Lower lobe of right lung (tissue), 2 donors: ENCODE measurements at regions not wholly inside any gene's neighbourhood (a gene's known extent, or its start where the extent isn't known, plus 50 kb on each side); places are given as distances from the start of the nearest gene placed in this dataset.
A peak's percentile ranks its signal among the peaks of the same experiment; 100 is the strongest.

Source experiments
- ATAC-seq, 2 donors: fragments of 200-7000 bp; cut with Tn5 transposase; one replicate each; pipeline ENCODE4 v1.9.1; 2020 to 2022; ENCODE audit warnings: mild to moderate bottlenecking in 2 of 2, moderate library complexity in 2 of 2
- DNase-seq: peaks from one replicate; pipeline ENCODE4 v3.0.0-alpha.2; 2020
- H3K27ac ChIP-seq: fragments of 200-600 bp; one replicate; pipeline ENCODE4 v1.8.0; 2022
- H3K27me3 ChIP-seq: fragments of 200-600 bp; one replicate; pipeline ENCODE4 v1.8.0; 2022; ENCODE audit warnings: low read depth
- H3K36me3 ChIP-seq: fragments of 200-600 bp; one replicate; pipeline ENCODE4 v1.8.0; 2022; ENCODE audit warnings: mild to moderate bottlenecking
- H3K4me1 ChIP-seq: fragments of 200-600 bp; one replicate; pipeline ENCODE4 v1.8.0; 2022
- H3K4me3 ChIP-seq: fragments of 200-600 bp; one replicate; pipeline ENCODE4 v1.8.0; 2022; ENCODE audit warnings: mild to moderate bottlenecking
- H3K9me3 ChIP-seq: fragments of 200-600 bp; one replicate; pipeline ENCODE4 v1.8.0; 2022
- CTCF ChIP-seq: fragments of 200-600 bp; IDR thresholded peaks from one replicate; pipeline ENCODE4 v1.8.0; 2022; ENCODE audit warnings: antibody characterized with exemption, mild to moderate bottlenecking
- intact Hi-C: fragments of 100-400 bp; cut with DNase I; formaldehyde crosslinking; loops from one replicate; pipeline ENCODE4 v1.11.0; 2022
- donor health status: DM: no; HTN: yes; CAD: no; lungs with severe emphysema.

- TF ChIP-seq CTCF, result no peak
- intact Hi-C loops, result no loop called here
- ATAC-seq, result no peak
Measured at GRCh38 chr1:223029985-223030769, 112.9 kb downstream of the TLR5 start.

GRCh38 chr1:223030871-223031400, 112.1 kb downstream of the TLR5 start:
- no peaks in the 10 kb centered on the region for H3K36me3 ChIP-seq
- no peaks in the 10 kb centered on the region for H3K27me3 ChIP-seq
- no peaks in the 10 kb centered on the region for H3K4me1 ChIP-seq
- no peak overlapping the region for H3K27ac ChIP-seq
- H3K9me3 ChIP-seq, result no peaks in the 10 kb centered on the region
- intact Hi-C loops, result no loop called here
- DNase-seq (no peak), ATAC-seq (no peak)
- no peak for TF ChIP-seq CTCF
- no peak overlapping the region for H3K4me3 ChIP-seq

More at GRCh38 chr1:223029985-223030769, 112.9 kb downstream of the TLR5 start:
- no peaks in the 10 kb centered on the region for H3K9me3 ChIP-seq
- H3K36me3 ChIP-seq, result no peaks in the 10 kb centered on the region
- H3K4me1 ChIP-seq, result no peaks in the 10 kb centered on the region
- no peak overlapping the region for H3K4me3 ChIP-seq
- DNase-seq, result no peak
- no peaks in the 10 kb centered on the region for H3K27me3 ChIP-seq
- H3K27ac ChIP-seq, result no peak overlapping the region

GRCh38 chr1:223031733-223032601, 111.1 kb downstream of the TLR5 start:
- Histone ChIP-seq H3K27me3 (no peaks in the 10 kb centered on the region), H3K4me1 (no peaks in the 10 kb centered on the region), H3K9me3 (no peaks in the 10 kb centered on the region), H3K4me3 (no peak overlapping the region), H3K36me3 (no peaks in the 10 kb centered on the region), H3K27ac (no peak overlapping the region)
- DNase-seq, result no peak
- ATAC-seq, result peak; percentile 12 to 35
- TF ChIP-seq CTCF, result no peak
- intact Hi-C loops, result no loop called here

GRCh38 chr1:223033658-223034057, 109.4 kb downstream of the TLR5 start:
- Histone ChIP-seq H3K4me3 (no peak overlapping the region), H3K36me3 (no peaks in the 10 kb centered on the region), H3K27me3 (no peaks in the 10 kb centered on the region), H3K4me1 (no peaks in the 10 kb centered on the region), H3K9me3 (no peaks in the 10 kb centered on the region), H3K27ac (no peak overlapping the region)
- TF ChIP-seq CTCF, result no peak
- intact Hi-C loops, result no loop called here
- no peak for DNase-seq
- ATAC-seq, result no peak

- H3K9me3 ChIP-seq, result no peaks in the 10 kb centered on the region
- no peak overlapping the region for H3K4me3 ChIP-seq
- intact Hi-C loops, result no loop called here
- no peak for TF ChIP-seq CTCF
- DNase-seq (no peak), ATAC-seq (no peak)
- no peaks in the 10 kb centered on the region for H3K27me3 ChIP-seq
- no peaks in the 10 kb centered on the region for H3K4me1 ChIP-seq
- no peak overlapping the region for H3K27ac ChIP-seq
- no peaks in the 10 kb centered on the region for H3K36me3 ChIP-seq
Measured at GRCh38 chr1:223034270-223034798, 108.7 kb downstream of the TLR5 start.
